HG03175 (cell line): ENCODE measurements at regions not wholly inside any gene's neighbourhood (a gene's known extent, or its start where the extent isn't known, plus 50 kb on each side); places are given as distances from the start of the nearest gene placed in this dataset.
A peak's percentile ranks its signal among the peaks of the same experiment; 100 is the strongest.
"Not testable (repeated sequence)": the region's sequence is repeated elsewhere in the genome, so short reads cannot be mapped to it uniquely, and the experiment has no call there.

Experiments
- ATAC-seq: cut with Tn5 transposase; IDR thresholded peaks from one replicate; pipeline ENCODE4 v1.9.1; 2021; ENCODE audit warnings: mild to moderate bottlenecking, moderate library complexity; ENCODE audit not compliant: unreplicated experiment

DNA sequence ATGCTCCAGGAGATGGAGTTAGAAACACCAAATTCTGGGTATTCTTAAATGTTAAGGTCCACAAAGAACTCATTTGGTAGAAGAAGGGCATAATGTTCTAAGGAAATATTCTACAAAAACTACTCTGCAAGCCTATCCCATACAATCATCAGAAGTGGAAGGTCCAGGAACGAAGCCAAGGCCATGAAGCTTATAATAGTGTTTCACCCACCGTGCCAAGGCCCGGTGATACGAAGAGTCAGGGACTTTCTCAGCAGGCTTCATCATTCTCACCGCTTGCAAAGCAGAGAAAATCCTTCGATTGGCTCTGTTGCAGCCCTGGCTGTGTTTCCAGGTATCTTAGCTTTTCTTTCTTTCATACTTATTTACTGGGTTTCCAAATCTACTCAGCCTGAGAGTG, 351.9 kb upstream of the CELF2 start:
- no peak for ATAC-seq

- no peak for ATAC-seq
Observed at GRCh38 chr10:10667466-10667865, 350.2 kb upstream of the CELF2 start.

DNA sequence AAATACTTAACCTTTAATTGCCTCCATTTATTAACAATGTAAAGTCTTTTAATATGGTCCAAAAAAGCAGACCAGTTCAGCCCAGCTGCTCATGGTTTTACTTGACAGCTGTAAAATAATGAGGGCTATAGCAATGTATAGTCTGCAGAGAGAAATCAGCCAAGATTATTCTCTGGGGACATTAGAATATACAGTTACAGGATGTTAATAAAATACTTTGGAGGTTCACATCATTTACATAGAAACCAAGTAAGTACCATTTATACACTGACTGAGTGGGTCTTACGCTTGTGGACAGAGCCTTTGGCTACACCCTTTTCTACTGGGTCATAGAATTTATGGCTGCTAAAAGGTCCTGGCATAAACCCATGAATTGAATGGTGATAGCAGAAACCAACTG, 340.7 kb upstream of the CELF2 start:
- no peak for ATAC-seq

DNA sequence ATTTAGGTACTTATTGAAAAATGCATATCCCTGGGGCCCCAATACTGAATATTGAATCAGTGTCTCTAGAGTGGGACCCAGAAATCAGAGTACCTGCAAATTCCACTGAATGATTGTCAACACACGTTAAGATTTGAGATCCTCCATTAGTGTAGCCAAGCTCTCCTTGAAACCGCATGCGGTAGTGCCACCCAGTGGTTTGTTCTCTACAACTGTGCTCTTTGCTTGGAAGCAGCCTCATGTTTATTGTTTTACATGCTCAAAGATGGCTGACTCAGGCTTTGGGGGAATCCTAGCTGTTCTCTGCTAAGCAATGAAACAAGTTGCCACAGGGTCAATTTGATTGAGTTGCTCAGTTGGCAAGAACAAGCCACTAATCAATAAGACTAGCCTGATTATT, 340.2 kb upstream of the CELF2 start:
- peak; percentile 70 for ATAC-seq

DNA sequence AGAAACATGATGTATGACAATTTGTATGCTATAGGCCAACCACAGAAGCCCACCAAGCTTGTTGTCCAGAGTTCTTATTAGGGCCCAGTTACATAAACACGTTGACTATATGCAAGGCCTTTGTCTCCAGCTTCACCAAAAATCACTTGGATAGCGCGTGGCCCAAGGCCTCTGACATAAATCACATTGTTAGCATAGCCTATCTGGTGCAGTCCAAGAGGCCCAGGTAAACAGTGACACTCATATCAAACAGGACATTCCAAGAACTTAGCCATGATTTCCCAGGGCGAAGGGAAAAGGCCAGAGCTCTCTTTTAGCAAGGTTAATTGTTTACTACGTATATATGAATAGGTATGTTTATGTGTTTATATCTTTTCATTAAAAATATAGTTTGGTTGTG, 337.2 kb upstream of the CELF2 start:
- no peak for ATAC-seq

DNA sequence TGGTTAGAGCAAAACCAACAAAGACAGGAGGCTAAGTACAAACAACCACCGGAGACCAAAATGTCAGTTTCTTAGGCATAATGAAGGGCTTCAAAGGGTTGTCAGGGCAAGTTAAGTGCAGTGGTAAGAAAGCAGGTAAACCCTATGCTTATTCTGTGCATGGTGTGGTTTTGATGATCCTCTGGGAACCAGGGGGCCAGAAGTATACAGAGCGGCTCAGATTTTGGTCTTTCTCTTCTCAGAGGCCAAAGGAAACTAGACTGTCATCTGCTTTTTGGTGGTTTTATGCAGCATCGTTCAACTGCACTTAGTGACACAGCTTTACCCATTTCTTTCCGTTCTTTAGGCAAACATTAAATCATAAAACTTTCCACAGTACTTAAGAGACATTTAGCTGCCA, 332.7 kb upstream of the CELF2 start:
- no peak for ATAC-seq

DNA sequence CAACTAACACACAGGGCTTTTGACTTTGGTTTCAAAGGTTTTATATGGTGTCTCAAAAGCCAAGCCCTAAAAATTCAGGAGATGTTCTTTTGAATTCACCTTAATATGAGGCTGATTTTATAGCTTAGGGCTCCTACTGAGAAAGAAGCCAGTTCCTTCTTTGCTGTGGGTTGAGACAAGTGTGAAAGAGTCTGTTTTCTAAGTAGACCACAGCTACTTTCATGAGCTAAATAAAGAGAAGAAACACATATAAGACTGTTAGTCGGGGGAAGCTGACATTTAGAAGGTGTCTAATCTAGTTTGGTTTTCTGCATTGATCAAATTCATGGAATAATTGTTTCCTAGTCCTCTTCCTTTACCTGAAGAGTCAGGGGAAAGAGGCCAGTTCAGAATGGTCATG, 332.1 kb upstream of the CELF2 start:
- ATAC-seq: no peak

DNA sequence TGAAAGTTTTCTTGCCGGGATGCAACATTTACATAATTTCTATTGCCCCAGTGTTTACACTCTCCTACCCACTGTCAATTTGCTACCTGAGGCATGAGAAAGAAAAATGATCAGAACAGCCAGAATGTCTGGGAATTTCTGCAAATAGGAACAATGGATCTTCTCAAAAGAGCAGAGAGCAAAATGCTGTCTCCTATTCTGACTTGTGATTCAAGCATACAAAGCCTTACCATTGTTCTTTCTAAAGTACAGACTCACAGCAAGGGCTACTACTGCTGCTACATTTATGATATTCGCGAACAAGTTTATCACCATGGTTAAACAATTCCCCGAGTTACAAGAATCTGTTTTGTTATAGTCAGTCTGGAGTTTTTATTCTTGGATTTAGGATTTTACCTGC, 329.9 kb upstream of the CELF2 start:
- ATAC-seq: no peak

GRCh38 chr10:10699427-10699826, 318.2 kb upstream of the CELF2 start:
- ATAC-seq: no peak

DNA sequence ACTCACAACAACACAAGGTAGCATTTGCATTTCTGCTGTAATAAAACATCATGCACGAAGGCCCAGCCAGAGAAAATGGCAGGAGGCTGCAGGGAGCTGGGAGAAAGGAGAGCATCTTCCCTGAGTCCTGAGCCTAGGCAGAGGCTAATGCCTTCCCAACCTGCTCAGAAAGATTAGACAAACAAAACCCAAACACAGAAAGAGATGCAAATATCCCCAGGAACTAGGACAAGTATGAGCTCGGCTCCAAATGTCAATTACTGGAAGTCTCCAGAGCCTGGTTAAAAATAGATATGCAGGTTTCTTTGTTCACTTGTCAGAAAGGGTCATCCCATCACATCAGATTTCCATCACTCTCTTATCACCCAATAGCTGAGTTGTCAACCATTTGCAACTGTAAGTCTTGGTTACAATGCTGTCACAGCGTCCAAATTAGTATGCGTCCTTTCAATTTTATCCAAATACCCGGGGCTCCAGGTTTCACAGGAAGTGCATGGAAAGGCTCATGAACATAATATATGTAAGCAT, 316.5 kb upstream of the CELF2 start:
- no peak for ATAC-seq

GRCh38 chr10:10702211-10702610, 315.5 kb upstream of the CELF2 start:
- ATAC-seq: no peak

DNA sequence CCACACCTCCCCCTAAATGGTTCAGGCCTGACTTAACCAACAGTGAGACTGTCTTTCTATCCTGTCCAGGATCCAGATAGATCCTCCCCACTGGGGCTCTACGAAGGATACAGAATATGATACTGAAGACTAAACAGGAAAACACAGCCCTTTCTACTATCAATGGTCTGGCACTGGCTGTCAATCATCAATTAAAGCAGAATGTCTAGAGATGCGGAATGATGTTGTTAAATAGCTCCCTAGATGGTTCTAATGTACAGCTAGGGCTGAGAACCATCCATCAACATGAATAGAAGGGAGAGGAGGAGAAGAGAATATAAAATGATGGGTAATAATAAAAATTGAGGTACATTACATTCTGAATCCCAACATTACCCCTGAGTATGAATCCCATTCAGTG, 314.3 kb upstream of the CELF2 start:
- no peak for ATAC-seq

GRCh38 chr10:10712155-10712704, 305.4 kb upstream of the CELF2 start:
- no peak for ATAC-seq

- ATAC-seq: no peak
Observed at GRCh38 chr10:10714327-10714726, 303.3 kb upstream of the CELF2 start.

DNA sequence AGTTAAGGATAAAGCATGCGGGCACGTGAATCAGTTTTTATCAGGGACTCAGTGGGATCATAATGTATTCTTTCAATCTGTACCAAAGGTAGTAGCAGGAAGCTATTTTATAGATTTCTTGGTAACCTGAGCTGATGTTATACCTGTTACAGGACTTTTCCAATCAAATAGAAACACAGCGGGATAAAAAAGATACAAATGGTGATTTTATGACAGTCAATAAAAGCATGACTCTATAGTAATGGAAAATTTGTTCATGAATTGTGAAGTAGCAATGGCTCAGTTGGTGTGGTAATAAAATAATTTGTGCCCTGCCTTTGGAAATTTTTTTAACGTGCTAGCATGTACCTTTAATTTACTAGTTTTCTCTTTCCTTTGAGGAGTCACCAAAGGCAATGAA, 300.7 kb upstream of the CELF2 start:
- no peak for ATAC-seq

DNA sequence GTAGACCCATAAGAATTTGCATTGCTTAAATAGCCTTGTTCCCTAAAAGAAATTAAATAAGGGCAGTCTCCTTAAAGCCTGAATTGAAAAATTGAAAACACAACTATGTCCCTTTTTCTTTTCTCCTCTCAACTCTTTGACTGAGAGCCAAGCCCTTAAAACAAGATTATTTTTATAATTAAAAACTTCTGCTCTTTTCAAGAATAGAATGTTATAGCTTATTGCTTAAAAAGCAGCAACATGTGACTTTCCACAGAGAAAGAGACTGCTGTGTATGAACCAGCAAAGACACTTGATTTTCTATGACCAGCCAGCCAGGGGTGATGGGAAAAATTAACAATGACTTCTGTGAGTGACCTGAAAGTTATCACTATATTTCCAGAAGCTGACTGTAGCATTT, 295.2 kb upstream of the CELF2 start:
- no peak for ATAC-seq

- ATAC-seq: no peak
Observed at GRCh38 chr10:10725196-10725595, 292.5 kb upstream of the CELF2 start.

GRCh38 chr10:10726101-10726500, 291.6 kb upstream of the CELF2 start:
- ATAC-seq: no peak

DNA sequence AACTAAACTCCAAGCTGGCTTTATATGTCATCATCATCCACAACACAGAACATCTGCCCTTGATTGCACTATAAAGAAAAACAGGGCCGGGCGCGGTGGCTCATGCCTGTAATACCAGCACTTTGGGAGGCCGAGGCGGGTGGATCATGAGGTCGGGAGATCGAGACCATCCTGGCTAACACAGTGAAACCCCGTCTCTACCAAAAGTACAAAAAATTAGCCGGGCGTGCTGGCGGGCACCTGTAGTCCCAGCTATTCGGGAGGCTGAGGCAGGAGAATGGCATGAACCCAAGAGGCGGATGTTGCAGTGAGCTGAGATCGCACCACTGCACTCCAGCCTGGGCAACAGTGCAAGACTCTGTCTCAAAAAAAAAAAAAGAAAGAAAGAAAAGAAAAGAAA, 290.3 kb upstream of the CELF2 start:
- ATAC-seq: not testable (repeated sequence)

- no peak for ATAC-seq
Observed at GRCh38 chr10:10727812-10728211, 289.9 kb upstream of the CELF2 start.

GRCh38 chr10:10730471-10731043, 287.1 kb upstream of the CELF2 start:
- no peak for ATAC-seq

DNA sequence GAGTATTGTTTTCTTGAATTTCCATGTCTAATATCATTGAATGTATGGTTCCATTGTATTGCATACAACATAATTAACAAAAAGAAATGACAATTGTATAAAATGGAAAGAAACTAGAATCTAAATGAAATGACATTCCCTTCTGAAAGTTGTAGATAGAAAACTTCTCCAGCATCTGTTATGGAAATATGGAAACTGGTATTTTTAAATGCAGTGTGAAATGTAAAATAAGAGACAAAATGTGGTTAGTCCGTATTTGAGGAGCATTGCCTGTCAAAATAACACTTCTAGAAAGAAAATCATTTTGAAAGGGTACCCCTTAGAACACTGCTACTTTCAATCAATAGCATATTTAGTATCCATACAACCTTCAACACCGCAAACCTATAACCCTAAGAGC, 286.3 kb upstream of the CELF2 start:
- no peak for ATAC-seq
